WI38 (cell line): ENCODE measurements at regions not wholly inside any gene's neighbourhood (a gene's known extent, or its start where the extent isn't known, plus 50 kb on each side); places are given as distances from the start of the nearest gene placed in this dataset.

Source experiments
- H3K4me3 ChIP-seq: 2 replicates; pipeline ENCODE4 v1.5.1; 2011; ENCODE audit warnings: low read depth, mild to moderate bottlenecking, control low read depth, low read length
- CTCF ChIP-seq: IDR thresholded peaks from 2 replicates; pipeline ENCODE4 v1.5.1; 2012; ENCODE audit warnings: low read depth, mild to moderate bottlenecking, control low read depth, low read length

- H3K4me3 ChIP-seq: no peak overlapping the region
- TF ChIP-seq CTCF: no peak
Observed at GRCh38 chr6:40268166-40268565, 319.0 kb downstream of the LRFN2 start.

GRCh38 chr6:40265615-40266014 lies 321.5 kb downstream of the LRFN2 start:
- TF ChIP-seq CTCF: no peak
- no peak overlapping the region for H3K4me3 ChIP-seq

GRCh38 chr6:40263970-40264369 lies 323.2 kb downstream of the LRFN2 start:
- TF ChIP-seq CTCF: no peak
- no peak overlapping the region for H3K4me3 ChIP-seq

DNA sequence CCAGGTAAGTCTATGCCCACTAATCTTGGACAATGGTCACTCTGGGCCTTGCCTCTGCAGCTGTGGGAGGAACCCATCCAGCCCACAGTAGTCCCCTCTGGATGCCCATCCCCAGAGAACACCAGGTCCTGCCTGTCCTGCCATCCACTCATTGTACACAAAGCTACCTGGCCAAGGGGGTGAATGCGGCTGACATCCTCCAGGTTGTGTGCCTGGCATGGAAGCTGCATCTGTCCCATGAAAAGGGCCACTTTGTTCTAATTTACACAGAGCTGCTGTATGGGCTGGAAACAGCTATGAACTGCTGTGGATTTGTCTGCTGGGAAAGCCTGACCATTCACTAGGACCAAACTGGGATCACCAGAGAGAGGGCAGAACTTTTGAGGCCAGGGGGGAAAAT lies 324.8 kb downstream of the LRFN2 start:
- no peak for TF ChIP-seq CTCF
- H3K4me3 ChIP-seq: no peak overlapping the region

DNA sequence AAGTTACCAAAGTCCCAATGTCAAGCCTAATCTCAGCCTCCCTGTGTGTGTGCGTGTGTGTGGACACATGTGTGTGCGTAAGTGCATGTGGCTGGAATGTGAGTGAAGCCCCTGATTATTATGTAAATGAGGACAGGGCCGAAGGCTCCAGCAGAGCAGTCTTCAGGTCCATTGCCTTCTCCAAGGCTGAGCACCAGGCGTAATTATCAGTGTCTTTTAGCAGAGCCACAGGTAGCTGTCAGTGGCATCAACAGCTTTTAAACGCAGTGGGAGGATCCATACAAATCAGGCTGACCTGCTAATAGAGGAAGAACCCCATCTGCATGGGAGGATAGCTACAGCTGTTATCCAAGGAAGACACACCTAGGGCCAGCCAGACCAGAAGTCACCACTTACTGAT lies 324.3 kb upstream of the MOCS1 start:
- TF ChIP-seq CTCF: no peak
- H3K4me3 ChIP-seq: no peak overlapping the region

- no peak for TF ChIP-seq CTCF
Observed at GRCh38 chr6:40256831-40257230, 322.6 kb upstream of the MOCS1 start.

GRCh38 chr6:40256224-40256623 lies 322.0 kb upstream of the MOCS1 start:
- no peak for TF ChIP-seq CTCF
- no peak overlapping the region for H3K4me3 ChIP-seq

More at GRCh38 chr6:40256831-40257230, 322.6 kb upstream of the MOCS1 start:
- no peak overlapping the region for H3K4me3 ChIP-seq
